ENCODE measurements at regions not wholly inside any gene's neighbourhood (a gene's known extent, or its start where the extent isn't known, plus 50 kb on each side); places are given as distances from the start of the nearest gene placed in this dataset.
A peak's percentile ranks its signal among the peaks of the same experiment; 100 is the strongest.

DNA sequence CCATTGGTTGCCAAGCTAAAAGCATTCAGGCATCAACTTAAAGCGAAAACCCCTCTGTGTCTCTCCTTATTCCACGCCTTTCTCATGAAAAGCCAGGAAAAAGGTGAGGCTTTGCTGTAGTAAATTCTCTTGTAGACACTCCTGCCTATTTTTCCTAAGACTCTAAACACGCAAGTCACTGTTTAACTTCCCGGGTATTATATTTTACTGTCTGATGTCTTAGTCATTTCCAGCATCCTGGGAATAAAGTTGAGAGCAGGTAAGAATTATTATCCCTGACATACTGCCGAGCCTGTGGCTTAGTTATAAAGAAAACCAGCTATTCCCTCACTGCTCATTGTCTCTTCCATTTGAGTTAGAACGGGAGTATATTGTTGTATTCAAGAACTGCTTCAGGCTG, 112.4 kb upstream of the GATA6 start:
- Histone ChIP-seq H3K4ac (ENCODE audit: low read length) (no peak overlapping the region), H3K4me3 (ENCODE audit: low read length in 2 of 2) (no peak overlapping the region)

DNA sequence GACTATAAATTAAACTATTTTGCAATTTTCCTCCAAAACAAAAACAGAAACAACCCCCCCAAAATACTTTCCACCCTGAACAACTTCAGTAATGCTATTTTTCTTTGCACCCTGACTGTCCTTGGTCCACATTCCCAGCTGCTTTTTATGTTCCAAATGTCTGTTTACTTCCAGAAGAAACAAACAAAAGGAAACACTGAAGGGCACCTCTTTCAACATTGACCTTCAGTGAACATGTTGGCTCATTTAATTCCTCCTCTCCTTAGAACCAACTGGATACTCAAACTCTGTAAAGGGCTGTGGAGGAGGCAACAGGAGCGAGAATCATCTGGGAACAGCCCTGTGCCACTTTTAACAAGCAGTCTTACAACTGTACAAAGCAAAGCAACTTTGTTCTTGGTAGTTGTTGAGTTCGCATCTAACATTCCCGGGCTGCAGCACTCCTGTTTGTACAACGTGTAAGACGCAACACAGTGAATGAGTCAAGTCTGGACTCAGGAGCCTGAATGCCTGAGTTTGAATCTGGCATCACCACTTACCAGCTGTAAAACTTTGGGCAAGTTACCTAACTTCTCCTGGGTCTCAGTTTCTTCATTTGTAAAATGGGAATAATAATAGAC, 111.4 kb upstream of the GATA6 start:
- Histone ChIP-seq H3K79me1 (ENCODE audit: low read depth, low read length) (no peaks in the 10 kb centered on the region), H3K36me3 (replicated peaks in 1 of 2; ENCODE audit: control insufficient read depth in 2 of 2, insufficient read depth in 2 of 2, low read length in 2 of 2) (no peaks in the 10 kb centered on the region), H3K4me2 (ENCODE audit: insufficient read depth, low read length, poor library complexity, severe bottlenecking) (no peak overlapping the region), H3K18ac (ENCODE audit: low read length) (no peak overlapping the region), H3K9me3 (replicated peaks in 1 of 2; ENCODE audit: control insufficient read depth in 2 of 2, insufficient read depth in 1 of 2, low read depth in 1 of 2, low read length in 2 of 2) (no peaks in the 10 kb centered on the region), H3K23ac (ENCODE audit: low read depth, low read length, poor library complexity) (no peak overlapping the region), H4K8ac (ENCODE audit: low read depth, low read length) (no peak overlapping the region), H4K91ac (ENCODE audit: low read depth, low read length, poor library complexity) (no peak overlapping the region), H2BK120ac (ENCODE audit: low read depth, low read length) (no peak overlapping the region), H3K27me3 (ENCODE audit: control insufficient read depth in 3 of 3, insufficient read depth in 3 of 3, low read depth in 1 of 3, low read length in 3 of 3) (no peaks in the 10 kb centered on the region), H2AFZ (ENCODE audit: low read length) (no peak overlapping the region), H3K4me1 (ENCODE audit: control insufficient read depth in 2 of 2, insufficient read depth in 1 of 2, low read depth in 1 of 2, low read length in 2 of 2) (peaks cover 0 to 1% of the 10 kb centered on the region in 2 donors), H3K14ac (ENCODE audit: low read length) (no peak overlapping the region), H2BK15ac (ENCODE audit: low read length) (no peak overlapping the region), H2BK5ac (ENCODE audit: low read length) (no peak overlapping the region), H3K4me3 (ENCODE audit: low read length in 2 of 2) (peak overlapping the region in 1 of 2 donors; percentile 25), H2AK5ac (ENCODE audit: low read depth, low read length) (no peak overlapping the region), H3K9ac (ENCODE audit: low read depth, low read length, poor library complexity) (no peak overlapping the region), H2BK12ac (ENCODE audit: low read length) (no peak overlapping the region), H3K4ac (ENCODE audit: low read length) (no peak overlapping the region), H3K27ac (replicated peaks; ENCODE audit: low read length) (no peak overlapping the region)
- DNase-seq (ENCODE audit: low spot score): no peak
- WGBS, 2 donors (ENCODE audit: extremely low coverage in 2 of 2, insufficient read length in 2 of 2, insufficient replicate concordance in 1 of 2): no CpG with 5 or more reads among the region's 5 CpGs

More for the DNA sequence above, 112.4 kb upstream of the GATA6 start:
- H2BK5ac ChIP-seq (ENCODE audit: low read length): no peak overlapping the region
- H3K27me3 ChIP-seq (ENCODE audit: control insufficient read depth in 3 of 3, insufficient read depth in 3 of 3, low read depth in 1 of 3, low read length in 3 of 3): no peaks in the 10 kb centered on the region
- no peak for DNase-seq (ENCODE audit: low spot score)
- H4K91ac ChIP-seq (ENCODE audit: low read depth, low read length, poor library complexity): no peak overlapping the region
- H3K36me3 ChIP-seq (replicated peaks in 1 of 2; ENCODE audit: control insufficient read depth in 2 of 2, insufficient read depth in 2 of 2, low read length in 2 of 2): no peaks in the 10 kb centered on the region
- no peak overlapping the region for H2BK12ac ChIP-seq (ENCODE audit: low read length)
- H3K23ac ChIP-seq (ENCODE audit: low read depth, low read length, poor library complexity): no peak overlapping the region
- no peak overlapping the region for H2AFZ ChIP-seq (ENCODE audit: low read length)
- H3K79me1 ChIP-seq (ENCODE audit: low read depth, low read length): no peaks in the 10 kb centered on the region
- WGBS, 2 donors (ENCODE audit: extremely low coverage in 2 of 2, insufficient read length in 2 of 2, insufficient replicate concordance in 1 of 2): no CpG with 5 or more reads among the region's 6 CpGs
- H3K18ac ChIP-seq (ENCODE audit: low read length): no peak overlapping the region
- no peak overlapping the region for H2BK15ac ChIP-seq (ENCODE audit: low read length)
- no peak overlapping the region for H3K4me2 ChIP-seq (ENCODE audit: insufficient read depth, low read length, poor library complexity, severe bottlenecking)
- H3K27ac ChIP-seq (replicated peaks; ENCODE audit: low read length): no peak overlapping the region
- H2AK5ac ChIP-seq (ENCODE audit: low read depth, low read length): no peak overlapping the region
- H3K14ac ChIP-seq (ENCODE audit: low read length): no peak overlapping the region
- H3K4me1 ChIP-seq (ENCODE audit: control insufficient read depth in 2 of 2, insufficient read depth in 1 of 2, low read depth in 1 of 2, low read length in 2 of 2): peaks cover 0 to 1% of the 10 kb centered on the region in 2 donors
- no peak overlapping the region for H3K9ac ChIP-seq (ENCODE audit: low read depth, low read length, poor library complexity)
- H2BK120ac ChIP-seq (ENCODE audit: low read depth, low read length): no peak overlapping the region
- no peak overlapping the region for H4K8ac ChIP-seq (ENCODE audit: low read depth, low read length)
- no peaks in the 10 kb centered on the region for H3K9me3 ChIP-seq (replicated peaks in 1 of 2; ENCODE audit: control insufficient read depth in 2 of 2, insufficient read depth in 1 of 2, low read depth in 1 of 2, low read length in 2 of 2)

DNA sequence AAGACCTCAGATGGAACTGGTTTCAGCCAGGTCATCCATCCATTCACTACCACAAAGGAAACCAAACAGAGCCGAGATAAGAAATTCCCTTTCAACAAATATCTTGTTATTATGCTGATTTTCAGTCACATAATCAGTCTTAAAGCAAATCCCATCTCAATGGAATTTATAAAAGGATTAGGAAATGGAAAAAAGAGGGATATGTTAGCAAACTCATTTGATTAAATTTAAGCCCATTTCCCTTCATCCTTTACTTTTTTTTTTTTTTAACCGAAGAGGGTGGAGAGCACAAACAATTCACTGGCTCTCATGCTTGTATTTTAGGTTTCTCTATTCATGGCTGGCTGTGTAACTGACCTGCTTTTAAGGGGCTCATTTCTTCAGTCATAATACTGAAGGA, 109.0 kb upstream of the GATA6 start:
- H2BK120ac ChIP-seq (ENCODE audit: low read depth, low read length): no peak overlapping the region
- H3K36me3 ChIP-seq (replicated peaks in 1 of 2; ENCODE audit: control insufficient read depth in 2 of 2, insufficient read depth in 2 of 2, low read length in 2 of 2): no peaks in the 10 kb centered on the region
- no peak overlapping the region for H3K4me3 ChIP-seq (ENCODE audit: low read length in 2 of 2)
- H2BK5ac ChIP-seq (ENCODE audit: low read length): no peak overlapping the region
- H3K23ac ChIP-seq (ENCODE audit: low read depth, low read length, poor library complexity): no peak overlapping the region
- no peak overlapping the region for H3K4ac ChIP-seq (ENCODE audit: low read length)
- no peak overlapping the region for H4K8ac ChIP-seq (ENCODE audit: low read depth, low read length)
- no peak overlapping the region for H2BK15ac ChIP-seq (ENCODE audit: low read length)
- no peak overlapping the region for H2AK5ac ChIP-seq (ENCODE audit: low read depth, low read length)
- no peak overlapping the region for H2BK12ac ChIP-seq (ENCODE audit: low read length)
- no peak overlapping the region for H2AFZ ChIP-seq (ENCODE audit: low read length)
- no peak overlapping the region for H3K9ac ChIP-seq (ENCODE audit: low read depth, low read length, poor library complexity)
- no peaks in the 10 kb centered on the region for H3K79me1 ChIP-seq (ENCODE audit: low read depth, low read length)
- peaks cover 0 to 1% of the 10 kb centered on the region in 2 donors for H3K4me1 ChIP-seq (ENCODE audit: control insufficient read depth in 2 of 2, insufficient read depth in 1 of 2, low read depth in 1 of 2, low read length in 2 of 2)
- no peak overlapping the region for H3K14ac ChIP-seq (ENCODE audit: low read length)
- H3K18ac ChIP-seq (ENCODE audit: low read length): no peak overlapping the region
- no peaks in the 10 kb centered on the region for H3K9me3 ChIP-seq (replicated peaks in 1 of 2; ENCODE audit: control insufficient read depth in 2 of 2, insufficient read depth in 1 of 2, low read depth in 1 of 2, low read length in 2 of 2)
- H4K91ac ChIP-seq (ENCODE audit: low read depth, low read length, poor library complexity): no peak overlapping the region
- H3K27me3 ChIP-seq (ENCODE audit: control insufficient read depth in 3 of 3, insufficient read depth in 3 of 3, low read depth in 1 of 3, low read length in 3 of 3): no peaks in the 10 kb centered on the region
- no CpG with 5 or more reads among the region's 2 CpGs for WGBS, 2 donors (ENCODE audit: extremely low coverage in 2 of 2, insufficient read length in 2 of 2, insufficient replicate concordance in 1 of 2)
- no peak overlapping the region for H3K27ac ChIP-seq (replicated peaks; ENCODE audit: low read length)
- DNase-seq (ENCODE audit: low spot score): no peak
- H3K4me2 ChIP-seq (ENCODE audit: insufficient read depth, low read length, poor library complexity, severe bottlenecking): no peak overlapping the region

DNA sequence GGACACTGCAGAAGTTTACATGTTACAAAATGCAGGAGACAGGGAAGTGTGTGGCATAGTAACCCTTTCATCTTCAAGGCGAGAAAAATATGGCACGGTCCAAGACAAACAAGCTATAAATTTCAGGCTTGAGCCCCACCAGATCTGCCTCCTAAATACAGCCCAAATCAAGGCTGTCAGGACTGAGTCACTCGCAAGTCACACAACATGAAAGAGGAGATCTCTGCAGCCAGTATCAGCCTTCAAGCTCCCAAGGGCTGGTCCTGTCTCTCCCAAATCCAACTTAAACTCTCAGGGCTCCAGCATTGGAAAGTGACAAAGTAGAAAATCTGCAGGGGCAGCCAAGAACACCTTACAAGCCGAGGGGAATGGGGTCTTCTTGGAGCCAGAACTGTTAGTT, 106.3 kb upstream of the GATA6 start:
- Histone ChIP-seq H3K4ac (ENCODE audit: low read length) (no peak overlapping the region), H3K4me1 (ENCODE audit: control insufficient read depth in 2 of 2, insufficient read depth in 1 of 2, low read depth in 1 of 2, low read length in 2 of 2) (peaks cover 0 to 1% of the 10 kb centered on the region in 2 donors), H2BK12ac (ENCODE audit: low read length) (no peak overlapping the region), H4K8ac (ENCODE audit: low read depth, low read length) (no peak overlapping the region), H3K79me1 (ENCODE audit: low read depth, low read length) (no peaks in the 10 kb centered on the region), H3K4me2 (ENCODE audit: insufficient read depth, low read length, poor library complexity, severe bottlenecking) (no peak overlapping the region), H3K9ac (ENCODE audit: low read depth, low read length, poor library complexity) (no peak overlapping the region), H2AK5ac (ENCODE audit: low read depth, low read length) (no peak overlapping the region), H4K91ac (ENCODE audit: low read depth, low read length, poor library complexity) (no peak overlapping the region), H2AFZ (ENCODE audit: low read length) (no peak overlapping the region), H3K4me3 (ENCODE audit: low read length in 2 of 2) (no peak overlapping the region), H3K23ac (ENCODE audit: low read depth, low read length, poor library complexity) (no peak overlapping the region), H3K27ac (replicated peaks; ENCODE audit: low read length) (no peak overlapping the region), H2BK15ac (ENCODE audit: low read length) (no peak overlapping the region), H2BK120ac (ENCODE audit: low read depth, low read length) (no peak overlapping the region), H3K9me3 (replicated peaks in 1 of 2; ENCODE audit: control insufficient read depth in 2 of 2, insufficient read depth in 1 of 2, low read depth in 1 of 2, low read length in 2 of 2) (no peaks in the 10 kb centered on the region), H3K36me3 (replicated peaks in 1 of 2; ENCODE audit: control insufficient read depth in 2 of 2, insufficient read depth in 2 of 2, low read length in 2 of 2) (no peaks in the 10 kb centered on the region), H3K18ac (ENCODE audit: low read length) (no peak overlapping the region), H3K27me3 (ENCODE audit: control insufficient read depth in 3 of 3, insufficient read depth in 3 of 3, low read depth in 1 of 3, low read length in 3 of 3) (peaks cover 0 to under 1% (median 0%) of the 10 kb centered on the region in 3 experiments), H3K14ac (ENCODE audit: low read length) (no peak overlapping the region), H2BK5ac (ENCODE audit: low read length) (no peak overlapping the region)
- no peak for DNase-seq (ENCODE audit: low spot score)
- no CpG with 5 or more reads among the region's 4 CpGs for WGBS, 2 donors (ENCODE audit: extremely low coverage in 2 of 2, insufficient read length in 2 of 2, insufficient replicate concordance in 1 of 2)

All from neuronal stem cell (in vitro differentiated cells).